HepG2 (cell line): ENCODE measurements at regions not wholly inside any gene's neighbourhood (a gene's known extent, or its start where the extent isn't known, plus 50 kb on each side); places are given as distances from the start of the nearest gene placed in this dataset.
"Not testable (repeated sequence)": the region's sequence is repeated elsewhere in the genome, so short reads cannot be mapped to it uniquely, and the experiment has no call there.

ENCODE experiments used
- ATAC-seq: fragments of 200-7000 bp; cut with Tn5 transposase; 3 replicates; pipeline ENCODE4 v1.9.1; 2020; ENCODE audit warnings: mild to moderate bottlenecking, moderate library complexity
- BruUV-seq: library from RNA; stranded (reverse); fragments of 400-500 nt; replicated peaks from 2 replicates; lab custom pipeline; 2021; lab: Mats Ljungman, UMichigan
- CTCF ChIA-PET: fragments of 300-600 bp; formaldehyde crosslinking; extraction: SDS; loops from one replicate; lab custom pipeline; 2021; ENCODE audit warnings: low total read pairs, inconsistent platforms, low intra/inter-chr PET ratio; lab: Yijun Ruan, JAX
- POLR2A ChIA-PET: fragments of 350-600 bp; sonication (Branson Sonifier 250); formaldehyde crosslinking; loops from one replicate; lab custom pipeline; 2020; ENCODE audit warnings: antibody characterized with exemption, inconsistent platforms; lab: Yijun Ruan, JAX
- DNase-seq: peaks from one replicate; pipeline ENCODE4 v3.0.0-alpha.2; 2015; ENCODE audit warnings: low spot score
- FAIRE-seq: peaks from 3 replicates; lab custom pipeline; 2011; peaks lifted over from hg19 to GRCh38; lab: Jason Lieb, UNC
- H2AFZ ChIP-seq: one replicate; pipeline ENCODE4 v1.6.1; 2011; ENCODE audit warnings: low read length, inconsistent platforms
- H3K27ac ChIP-seq: fragments of 300-600 bp; 3 replicates; pipeline ENCODE4 v1.8.0; 2011; ENCODE audit warnings: mixed run types, mild to moderate bottlenecking, mixed read lengths, low read length, inconsistent platforms; ENCODE audit not compliant: insufficient read depth; ENCODE audit errors: extremely low read length
- H3K27me3 ChIP-seq, 2 experiments: fragments of 200-600 bp in 1 of 2; 2 replicates in 1 of 2; 3 replicates in 1 of 2; pipeline versions ENCODE4 v1.6.0 to v1.8.0; 2011; ENCODE audit warnings: low read length in 2 of 2, mild to moderate bottlenecking in 2 of 2, moderate library complexity in 2 of 2, inconsistent platforms in 1 of 2; ENCODE audit not compliant: insufficient read depth in 2 of 2, control insufficient read depth in 1 of 2
- H3K36me3 ChIP-seq, 2 experiments: fragments of 200-600 bp in 1 of 2; replicated peaks in 1 of 2; 2 replicates in 1 of 2; 3 replicates in 1 of 2; pipeline versions ENCODE4 v1.5.1 to v1.8.0; 2011; ENCODE audit warnings: low read length in 2 of 2, inconsistent platforms in 1 of 2; ENCODE audit not compliant: insufficient read depth in 2 of 2, control insufficient read depth in 1 of 2
- H3K4me1 ChIP-seq: 2 replicates; pipeline ENCODE4 v1.5.1; 2012; ENCODE audit warnings: low read length, inconsistent platforms; ENCODE audit not compliant: insufficient read depth
- H3K4me2 ChIP-seq: 2 replicates; pipeline ENCODE4 v1.6.0; 2011; ENCODE audit warnings: low read depth, low read length, inconsistent platforms
- H3K4me3 ChIP-seq, 3 experiments: fragments of 200-600 bp in 1 of 3; sonication (generic), shearing (Covaris generic) in 1 of 3; replicated peaks in 1 of 3; 2 replicates each; pipeline ENCODE4 v1.5.1; 2011 to 2016; ENCODE audit warnings: low read length in 3 of 3, inconsistent platforms in 2 of 3, low read depth in 2 of 3, mild to moderate bottlenecking in 2 of 3, control low read depth in 1 of 3, mixed read lengths in 1 of 3; ENCODE audit not compliant: insufficient read depth in 1 of 3
- H3K79me2 ChIP-seq: one replicate; pipeline ENCODE4 v1.6.1; 2011; ENCODE audit warnings: low read length, inconsistent platforms; ENCODE audit not compliant: insufficient read depth
- H3K9ac ChIP-seq: 2 replicates; pipeline ENCODE4 v1.6.0; 2011; ENCODE audit warnings: mild to moderate bottlenecking, low read depth, low read length, inconsistent platforms; ENCODE audit not compliant: insufficient read depth
- H3K9me3 ChIP-seq: 2 replicates; pipeline ENCODE4 v1.5.1; 2012; ENCODE audit warnings: mild to moderate bottlenecking, low read length
- H4K20me1 ChIP-seq: 2 replicates; pipeline ENCODE4 v1.6.0; 2011; ENCODE audit warnings: inconsistent platforms, mild to moderate bottlenecking, low read length, moderate library complexity; ENCODE audit not compliant: insufficient read depth
- WGBS: methylation state at CpG from one replicate; pipeline ENCODE4 v1.1.6; 2017; ENCODE audit warnings: low lambda C conversion rate; 5-methylcytosine and 5-hydroxymethylcytosine counted together
- in situ Hi-C: cut with HindIII; loops from 2 replicates; pipeline ENCODE4 v1.10.0; 2017; ENCODE audit warnings: low pct_unique_long_range_greater_than_20kb; ENCODE audit not compliant: extremely low pct_ligation_motif_present
- intact Hi-C: fragments of 100-400 bp; cut with micrococcal nuclease; formaldehyde crosslinking; loops from one replicate; pipeline ENCODE4 v1.10.0; 2022; ENCODE audit not compliant: unreplicated experiment

DNA sequence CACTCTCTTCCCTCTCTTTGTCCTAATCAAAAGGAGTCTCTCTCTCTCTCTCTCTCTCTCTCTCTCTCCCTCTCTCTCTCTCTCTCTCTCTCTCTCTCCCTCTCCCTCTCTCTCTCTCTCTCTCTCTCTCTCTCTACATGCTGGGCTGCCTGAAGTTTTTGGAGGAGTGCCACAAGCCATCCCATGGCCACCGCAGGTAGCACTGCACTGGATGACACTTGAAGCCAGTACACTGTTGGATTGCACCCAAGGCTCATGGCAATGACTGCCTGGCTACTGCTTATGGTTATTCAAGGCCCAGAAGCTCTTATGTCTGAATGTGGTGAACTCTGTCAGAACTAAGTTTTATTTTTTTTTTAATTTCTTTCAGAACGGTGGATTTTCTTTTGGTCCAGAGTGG, 115.2 kb downstream of the SPIN4 start:
- WGBS: no CpG with 5 or more reads among the region's 2 CpGs
- H3K9me3 ChIP-seq, ATAC-seq, in situ Hi-C loops, H3K79me2 ChIP-seq, H3K4me2 ChIP-seq, CTCF ChIA-PET, H3K4me1 ChIP-seq, POLR2A ChIA-PET, H3K4me3 ChIP-seq, DNase-seq, intact Hi-C loops, H3K36me3 ChIP-seq, H3K27ac ChIP-seq, H2AFZ ChIP-seq, FAIRE-seq, H3K27me3 ChIP-seq, H4K20me1 ChIP-seq, BruUV-seq, H3K9ac ChIP-seq: not testable (repeated sequence)

DNA sequence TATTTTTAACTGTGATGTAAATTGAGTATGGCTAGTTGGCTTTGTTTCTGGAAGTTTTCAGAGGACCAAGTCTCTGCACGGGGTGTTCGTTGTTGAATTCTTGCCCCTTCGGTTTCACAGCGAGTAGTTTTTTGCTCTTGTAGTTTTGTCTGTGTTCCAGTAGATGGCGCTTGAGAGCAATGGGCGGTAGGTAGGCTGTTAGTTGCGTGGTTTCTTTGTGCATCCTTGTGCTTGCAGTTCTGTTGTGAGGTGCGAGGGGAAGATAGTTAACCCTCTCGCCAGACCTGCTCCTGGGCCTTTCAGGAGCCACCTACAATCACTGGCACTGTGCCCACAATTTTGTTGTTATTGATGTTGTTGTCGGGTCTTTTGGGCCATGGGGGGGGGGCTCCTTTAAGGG, 118.1 kb downstream of the SPIN4 start:
- H3K36me3 ChIP-seq, intact Hi-C loops, H3K4me2 ChIP-seq, BruUV-seq, in situ Hi-C loops, H3K79me2 ChIP-seq, H3K27me3 ChIP-seq, H3K27ac ChIP-seq, CTCF ChIA-PET, H4K20me1 ChIP-seq, H3K4me1 ChIP-seq, H3K4me3 ChIP-seq, H3K9me3 ChIP-seq, H2AFZ ChIP-seq, DNase-seq, ATAC-seq, H3K9ac ChIP-seq, POLR2A ChIA-PET: not testable (repeated sequence)
- WGBS: no CpG with 5 or more reads among the region's 10 CpGs
- peak; percentile 12 for FAIRE-seq

DNA sequence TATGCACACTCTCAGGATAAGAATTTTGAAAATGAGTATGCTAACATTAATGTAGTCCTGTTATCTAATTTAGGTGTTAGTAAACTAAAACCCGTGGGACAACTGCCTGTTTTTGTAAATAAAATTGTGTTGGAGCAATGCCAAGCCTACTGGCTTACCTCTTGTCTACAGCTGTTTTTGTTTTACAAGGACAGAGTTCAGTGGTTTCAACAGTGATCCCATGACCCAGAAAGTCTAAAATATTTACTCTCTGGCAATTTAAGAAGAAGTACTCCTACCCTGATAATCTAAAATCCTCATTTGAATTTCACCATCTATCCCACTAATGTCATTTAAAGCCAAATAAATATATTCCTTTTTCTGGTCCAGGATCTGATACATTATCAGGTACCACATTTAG, 132.9 kb downstream of the SPIN4 start:
- H3K9me3 ChIP-seq, in situ Hi-C loops, intact Hi-C loops, H3K4me1 ChIP-seq, H3K4me2 ChIP-seq, H3K4me3 ChIP-seq, H4K20me1 ChIP-seq, CTCF ChIA-PET, H3K27ac ChIP-seq, BruUV-seq, H3K79me2 ChIP-seq, H3K9ac ChIP-seq, POLR2A ChIA-PET, DNase-seq, H3K27me3 ChIP-seq, H2AFZ ChIP-seq, ATAC-seq, H3K36me3 ChIP-seq, FAIRE-seq: not testable (repeated sequence)
- WGBS: no CpG with 5 or more reads among the region's 1 CpG

DNA sequence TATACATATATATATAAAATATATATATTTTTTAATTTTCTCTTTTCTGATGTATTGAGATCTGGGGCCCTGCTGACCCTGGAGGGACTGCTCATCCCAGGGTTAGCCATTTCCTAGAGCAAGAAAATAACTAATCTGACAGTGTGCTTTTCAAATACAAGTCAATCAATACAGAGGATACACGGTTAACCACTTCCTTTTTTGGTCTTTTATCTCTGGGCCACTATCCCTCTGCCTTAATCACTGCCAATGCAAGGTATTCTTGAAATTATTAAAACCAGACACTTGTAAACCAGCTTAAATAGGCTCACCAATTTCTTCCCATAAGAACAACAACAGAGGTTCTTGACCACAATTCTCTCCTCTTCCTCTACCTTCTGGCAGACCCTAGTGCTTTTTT, 133.6 kb downstream of the SPIN4 start:
- in situ Hi-C loops: not testable (repeated sequence)

More for the DNA sequence above, 133.6 kb downstream of the SPIN4 start:
- H3K9me3 ChIP-seq, H3K4me2 ChIP-seq, H3K36me3 ChIP-seq, H3K27me3 ChIP-seq, CTCF ChIA-PET, H3K27ac ChIP-seq, H3K79me2 ChIP-seq, H3K4me3 ChIP-seq, intact Hi-C loops, H3K9ac ChIP-seq, H2AFZ ChIP-seq, H3K4me1 ChIP-seq, BruUV-seq, DNase-seq, ATAC-seq, FAIRE-seq, POLR2A ChIA-PET, H4K20me1 ChIP-seq: not testable (repeated sequence)
- WGBS: no CpG with 5 or more reads among the region's 1 CpG
